Transverse colon (tissue), 4 donors: ENCODE measurements at regions not wholly inside any gene's neighbourhood (a gene's known extent, or its start where the extent isn't known, plus 50 kb on each side); places are given as distances from the start of the nearest gene placed in this dataset.

Source experiments
- DNase-seq: peaks from one replicate; pipeline ENCODE4 v3.0.0-alpha.2; 2019
- H3K27ac ChIP-seq, 4 donors: fragments of 200-600 bp; sonication (generic); 2 replicates each; pipeline ENCODE4 v1.5.1; 2016 to 2018; ENCODE audit warnings: inconsistent platforms in 4 of 4
- H3K27me3 ChIP-seq: fragments of 200-600 bp; sonication (generic); 2 replicates; pipeline ENCODE4 v1.5.1; 2017; ENCODE audit warnings: inconsistent platforms
- H3K36me3 ChIP-seq, 4 donors: fragments of 200-600 bp; sonication (generic); 2 replicates each; pipeline ENCODE4 v1.5.1; 2017 to 2019; ENCODE audit warnings: inconsistent platforms in 4 of 4
- H3K4me1 ChIP-seq, 4 donors: fragments of 200-600 bp; sonication (generic); 2 replicates each; pipeline ENCODE4 v1.5.1; 2017 to 2020; ENCODE audit warnings: inconsistent platforms in 4 of 4
- H3K4me3 ChIP-seq, 4 donors: fragments of 200-600 bp; sonication (generic); 1 replicate in 1 of 4; 2 replicates in 3 of 4; pipeline versions ENCODE4 v1.5.1 to v1.6.1; 2017 to 2019; ENCODE audit warnings: inconsistent platforms in 4 of 4
- H3K9me3 ChIP-seq, 2 donors: fragments of 200-600 bp; sonication (generic); 2 replicates each; pipeline ENCODE4 v1.5.1; 2017 to 2019; ENCODE audit warnings: inconsistent platforms in 2 of 2
- CTCF ChIP-seq, 5 experiments: fragments of 200-600 bp in 3 of 5; fragments of 450-650 bp in 2 of 5; sonication (generic) in 3 of 5; IDR thresholded peaks; 1 replicate in 2 of 5; 2 replicates in 3 of 5; pipeline ENCODE4 v1.5.1; 2016 to 2017; ENCODE audit warnings: antibody characterized with exemption in 5 of 5, inconsistent platforms in 3 of 5, mild to moderate bottlenecking in 2 of 5, moderate library complexity in 1 of 5
- EP300 ChIP-seq: sonication (generic); formaldehyde crosslinking; IDR thresholded peaks from one replicate; pipeline ENCODE4 v1.6.1; 2017; ENCODE audit warnings: antibody characterized with exemption, low read depth
- POLR2A ChIP-seq: fragments of 450-650 bp; IDR thresholded peaks from one replicate; pipeline ENCODE4 v1.6.1; 2016; ENCODE audit warnings: antibody characterized with exemption, mild to moderate bottlenecking, moderate library complexity
- POLR2AphosphoS5 ChIP-seq, 3 donors: sonication (generic); formaldehyde crosslinking; IDR thresholded peaks; one replicate each; pipeline ENCODE4 v1.6.1; 2016; ENCODE audit warnings: antibody characterized with exemption in 3 of 3
- WGBS, 2 donors: methylation state at CpG; one replicate each; pipeline ENCODE4 v1.1.5; 2018; ENCODE audit warnings: low coverage in 1 of 2; 5-methylcytosine and 5-hydroxymethylcytosine counted together
- in situ Hi-C, 4 donors: fragments of 200-750 bp; cut with MboI; loops; one replicate each; pipeline versions ENCODE4 v1.15.0 to v1.15.1; 2017; ENCODE audit warnings: low sequenced_read_pairs in 3 of 4, low pct_ligation_motif_present in 1 of 4, low pct_unique_long_range_greater_than_20kb in 1 of 4
- intact Hi-C: fragments of 100-400 bp; cut with DNase I; formaldehyde crosslinking; loops from one replicate; pipeline ENCODE4 v1.15.1; 2023; ENCODE audit warnings: low total_unique reads

- Histone ChIP-seq H3K36me3 (no peaks in the 10 kb centered on the region), H3K27me3 (peaks cover 42% of the 10 kb centered on the region), H3K27ac (no peak overlapping the region), H3K4me3 (no peak overlapping the region), H3K4me1 (no peaks in the 10 kb centered on the region), H3K9me3 (no peaks in the 10 kb centered on the region)
- 53 to 54% methylated on average over 3 of the region's 3 CpGs for WGBS, 2 donors
- intact Hi-C loops = no loop called here
- in situ Hi-C loops = no loop called here
- TF ChIP-seq CTCF (IDR thresholded peaks at IDR 0.05) (no peak), POLR2AphosphoS5 (IDR thresholded peaks at IDR 0.05) (no peak), POLR2A (no peak), EP300 (no peak)
- DNase-seq = no peak
These were observed 50.4 kb upstream of the CTNNBL1 start for GRCh38 chr20:37643400-37643799.

- no peak for DNase-seq
- no peak overlapping the region for H3K4me3 ChIP-seq
- TF ChIP-seq POLR2A (no peak), EP300 (no peak), CTCF (IDR thresholded peaks at IDR 0.05) (no peak), POLR2AphosphoS5 (IDR thresholded peaks at IDR 0.05) (no peak)
- peaks cover 42% of the 10 kb centered on the region for H3K27me3 ChIP-seq
- no peaks in the 10 kb centered on the region for H3K9me3 ChIP-seq
- 63 to 69% methylated on average over 1 of the region's 1 CpG for WGBS, 2 donors
- intact Hi-C loops = no loop called here
- no peaks in the 10 kb centered on the region for H3K36me3 ChIP-seq
- in situ Hi-C loops = no loop called here
- no peaks in the 10 kb centered on the region for H3K4me1 ChIP-seq
- no peak overlapping the region for H3K27ac ChIP-seq
These were observed 51.6 kb upstream of the CTNNBL1 start for GRCh38 chr20:37642246-37642645.

GRCh38 chr20:37640600-37641561, 52.9 kb upstream of the CTNNBL1 start:
- intact Hi-C loops = no loop called here
- H3K36me3 ChIP-seq = no peaks in the 10 kb centered on the region
- H3K4me1 ChIP-seq = no peaks in the 10 kb centered on the region
- in situ Hi-C loops = no loop called here
- TF ChIP-seq POLR2A (no peak), EP300 (no peak), CTCF (IDR thresholded peaks at IDR 0.05) (no peak), POLR2AphosphoS5 (IDR thresholded peaks at IDR 0.05) (no peak)
- no peak overlapping the region for H3K27ac ChIP-seq
- WGBS, 2 donors = 36 to 42% methylated on average over 3 to 13 of the region's 13 CpGs
- H3K27me3 ChIP-seq = peaks cover 42% of the 10 kb centered on the region
- no peaks in the 10 kb centered on the region for H3K9me3 ChIP-seq
- no peak overlapping the region for H3K4me3 ChIP-seq
- DNase-seq = no peak

- no peak for TF ChIP-seq POLR2A
- TF ChIP-seq CTCF (IDR thresholded peaks at IDR 0.05) = no peak
- TF ChIP-seq POLR2AphosphoS5 (IDR thresholded peaks at IDR 0.05) = no peak
- TF ChIP-seq EP300 = no peak
- H3K9me3 ChIP-seq = peaks cover 0 to 7% of the 10 kb centered on the region in 2 donors
- no peaks in the 10 kb centered on the region for H3K36me3 ChIP-seq
- intact Hi-C loops (no loop called here), in situ Hi-C loops (no loop called here)
- 82 to 100% methylated on average over 1 to 2 of the region's 2 CpGs for WGBS, 2 donors
- peaks cover 33% of the 10 kb centered on the region for H3K27me3 ChIP-seq
- no peaks in the 10 kb centered on the region for H3K4me1 ChIP-seq
- DNase-seq = no peak
- no peak overlapping the region for H3K27ac ChIP-seq
- H3K4me3 ChIP-seq = no peak overlapping the region
These were observed 55.3 kb upstream of the CTNNBL1 start for GRCh38 chr20:37638527-37638926.
